BJ (cell line): ENCODE measurements at regions not wholly inside any gene's neighbourhood (a gene's known extent, or its start where the extent isn't known, plus 50 kb on each side); places are given as distances from the start of the nearest gene placed in this dataset.

ENCODE experiments used
- CTCF ChIA-PET: fragments of 350-600 bp; formaldehyde crosslinking; extraction: SDS; loops from one replicate; lab custom pipeline; 2021; ENCODE audit warnings: antibody characterized with exemption, inconsistent platforms; lab: Yijun Ruan, JAX
- POLR2A ChIA-PET: fragments of 300-600 bp; sonication (Branson Sonifier 250); formaldehyde crosslinking; extraction: SDS; loops from one replicate; lab custom pipeline; 2021; ENCODE audit warnings: antibody characterized with exemption; lab: Charles Lee
- DNase-seq: peaks from one replicate; pipeline ENCODE4 v3.0.0-alpha.2; 2011; ENCODE audit warnings: low read depth
- H3K27me3 ChIP-seq: 2 replicates; pipeline ENCODE4 v1.6.0; 2011; ENCODE audit warnings: low read length; ENCODE audit not compliant: control insufficient read depth, insufficient read depth
- H3K36me3 ChIP-seq: 2 replicates; pipeline ENCODE4 v1.5.1; 2011; ENCODE audit warnings: low read length; ENCODE audit not compliant: control insufficient read depth, insufficient read depth
- H3K4me3 ChIP-seq: 2 replicates; pipeline ENCODE4 v1.5.1; 2011; ENCODE audit warnings: low read depth, mild to moderate bottlenecking, control low read depth, low read length
- TF ChIP-seq, protein P1 (sequence below): IDR thresholded peaks from 2 replicates; pipeline ENCODE4 v1.5.1; 2011; ENCODE audit warnings: low read depth, mild to moderate bottlenecking, control low read depth, inconsistent platforms, low read length, moderate library complexity; ENCODE audit not compliant: insufficient read depth

DNA sequence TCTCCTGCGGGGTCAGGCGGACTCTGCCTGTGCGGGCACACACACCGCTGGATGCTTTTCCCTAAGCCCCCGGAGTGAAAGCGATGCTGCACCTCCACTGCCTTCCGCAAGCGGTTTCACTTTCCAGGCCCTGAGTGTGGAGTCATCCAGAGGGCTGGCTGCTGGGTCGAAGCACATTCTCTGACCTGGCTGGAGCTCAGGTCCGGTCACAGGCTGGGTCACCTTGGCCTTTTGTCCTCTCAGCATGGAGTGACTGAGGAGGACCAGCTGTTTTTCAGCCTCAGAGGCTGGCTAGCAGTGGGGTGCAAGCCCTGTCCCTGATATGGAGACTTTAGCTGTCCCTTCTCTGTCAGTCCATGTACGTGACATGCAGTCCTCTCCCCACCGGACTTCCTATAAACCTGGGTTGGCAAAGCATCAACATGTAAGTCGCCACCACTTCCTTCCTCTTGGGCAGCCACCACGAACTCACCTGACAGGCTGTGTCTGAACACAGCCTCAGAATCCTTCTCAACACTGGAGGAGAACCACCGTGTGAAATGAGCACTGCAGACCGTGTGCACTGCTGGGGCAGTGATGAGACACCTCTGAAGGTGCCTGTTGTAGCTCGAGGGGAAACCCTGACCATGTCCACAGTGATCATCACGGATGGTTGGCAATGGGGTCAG lies 51.3 kb downstream of the GADD45G start:
- no peaks in the 10 kb centered on the region for H3K36me3 ChIP-seq
- ChIA-PET CTCF (no interaction called here), POLR2A (no interaction called here)
- no peak for DNase-seq
- H3K27me3 ChIP-seq, result no peaks in the 10 kb centered on the region
- no peak overlapping the region for H3K4me3 ChIP-seq
- TF ChIP-seq, protein P1, sequence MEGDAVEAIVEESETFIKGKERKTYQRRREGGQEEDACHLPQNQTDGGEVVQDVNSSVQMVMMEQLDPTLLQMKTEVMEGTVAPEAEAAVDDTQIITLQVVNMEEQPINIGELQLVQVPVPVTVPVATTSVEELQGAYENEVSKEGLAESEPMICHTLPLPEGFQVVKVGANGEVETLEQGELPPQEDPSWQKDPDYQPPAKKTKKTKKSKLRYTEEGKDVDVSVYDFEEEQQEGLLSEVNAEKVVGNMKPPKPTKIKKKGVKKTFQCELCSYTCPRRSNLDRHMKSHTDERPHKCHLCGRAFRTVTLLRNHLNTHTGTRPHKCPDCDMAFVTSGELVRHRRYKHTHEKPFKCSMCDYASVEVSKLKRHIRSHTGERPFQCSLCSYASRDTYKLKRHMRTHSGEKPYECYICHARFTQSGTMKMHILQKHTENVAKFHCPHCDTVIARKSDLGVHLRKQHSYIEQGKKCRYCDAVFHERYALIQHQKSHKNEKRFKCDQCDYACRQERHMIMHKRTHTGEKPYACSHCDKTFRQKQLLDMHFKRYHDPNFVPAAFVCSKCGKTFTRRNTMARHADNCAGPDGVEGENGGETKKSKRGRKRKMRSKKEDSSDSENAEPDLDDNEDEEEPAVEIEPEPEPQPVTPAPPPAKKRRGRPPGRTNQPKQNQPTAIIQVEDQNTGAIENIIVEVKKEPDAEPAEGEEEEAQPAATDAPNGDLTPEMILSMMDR, result no peak

DNA sequence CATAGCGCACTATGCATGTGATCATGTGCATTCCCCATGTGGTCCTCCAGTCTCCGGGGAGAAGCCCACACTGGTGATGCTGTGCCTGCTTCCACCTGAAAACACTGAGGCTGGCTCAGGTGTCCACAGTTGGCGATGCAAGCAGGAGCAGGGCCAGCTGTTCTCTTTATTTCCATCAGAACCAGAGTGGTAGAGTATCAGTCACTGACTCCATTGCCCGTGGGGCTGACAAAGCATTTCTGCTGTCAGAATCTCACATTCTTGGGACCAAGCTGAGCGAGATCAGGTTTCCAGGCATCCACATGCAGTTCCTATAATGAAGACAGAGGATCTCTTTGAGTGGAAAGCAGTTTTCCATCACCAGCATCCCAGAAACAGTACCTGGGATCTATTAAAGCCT lies 52.5 kb downstream of the GADD45G start:
- POLR2A ChIA-PET, result no interaction called here
- DNase-seq, result no peak
- no peak overlapping the region for H3K4me3 ChIP-seq
- CTCF ChIA-PET, result interaction anchor here (1.3 kb wide), 1 partner anchor 59 kb away, joined by 3 read pairs; no protein-coding TSS in a partner anchor
- no peaks in the 10 kb centered on the region for H3K36me3 ChIP-seq
- H3K27me3 ChIP-seq, result no peaks in the 10 kb centered on the region
- TF ChIP-seq, protein P1, result no peak

DNA sequence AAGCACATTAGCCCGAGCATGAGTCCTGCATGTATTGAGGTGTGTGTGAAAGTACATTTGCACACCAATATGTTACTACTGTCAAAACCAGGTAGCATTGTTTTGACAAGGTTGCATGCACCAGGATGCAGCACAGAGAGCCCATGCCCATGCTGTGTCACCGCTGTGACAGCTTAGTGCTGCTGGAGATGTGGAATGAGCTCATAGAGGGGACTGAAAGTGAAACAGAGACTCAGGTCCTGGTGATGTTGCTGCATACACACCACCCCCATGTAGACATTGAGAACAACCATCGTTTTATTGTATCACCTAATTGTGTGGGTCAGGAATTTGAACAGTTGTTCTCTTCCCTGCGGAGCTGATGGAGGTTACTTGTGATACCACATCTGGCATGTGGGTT lies 53.0 kb downstream of the GADD45G start:
- Histone ChIP-seq H3K27me3 (no peaks in the 10 kb centered on the region), H3K4me3 (no peak overlapping the region), H3K36me3 (no peaks in the 10 kb centered on the region)
- TF ChIP-seq, protein P1, result no peak
- ChIA-PET CTCF (interaction anchor here (1.3 kb wide), 1 partner anchor 60 kb away, joined by 3 read pairs; no protein-coding TSS in a partner anchor), POLR2A (no interaction called here)
- DNase-seq, result no peak

DNA sequence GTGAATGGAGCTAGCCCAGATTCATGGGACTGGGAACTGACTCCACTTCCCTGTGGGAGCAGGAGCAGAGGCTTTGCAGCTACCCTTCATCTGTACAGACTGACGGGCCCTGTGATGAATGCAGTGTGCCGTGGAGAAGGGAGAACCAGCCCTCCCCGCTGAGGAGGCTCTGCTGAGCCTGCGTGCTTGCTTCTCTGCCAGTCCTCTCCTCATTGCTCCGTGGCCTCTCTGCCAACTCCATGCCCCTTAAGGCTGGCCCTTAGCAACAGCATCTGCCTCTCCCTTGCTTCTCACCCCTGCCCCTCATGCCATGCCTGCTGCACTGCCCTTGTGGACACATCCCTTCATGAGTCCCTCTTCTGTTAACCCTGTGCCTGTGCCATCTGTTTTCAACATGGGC lies 53.6 kb downstream of the GADD45G start:
- TF ChIP-seq, protein P1, result no peak
- H3K36me3 ChIP-seq, result no peaks in the 10 kb centered on the region
- no peak for DNase-seq
- no peak overlapping the region for H3K4me3 ChIP-seq
- CTCF ChIA-PET, result no interaction called here
- no peaks in the 10 kb centered on the region for H3K27me3 ChIP-seq
- POLR2A ChIA-PET, result no interaction called here

DNA sequence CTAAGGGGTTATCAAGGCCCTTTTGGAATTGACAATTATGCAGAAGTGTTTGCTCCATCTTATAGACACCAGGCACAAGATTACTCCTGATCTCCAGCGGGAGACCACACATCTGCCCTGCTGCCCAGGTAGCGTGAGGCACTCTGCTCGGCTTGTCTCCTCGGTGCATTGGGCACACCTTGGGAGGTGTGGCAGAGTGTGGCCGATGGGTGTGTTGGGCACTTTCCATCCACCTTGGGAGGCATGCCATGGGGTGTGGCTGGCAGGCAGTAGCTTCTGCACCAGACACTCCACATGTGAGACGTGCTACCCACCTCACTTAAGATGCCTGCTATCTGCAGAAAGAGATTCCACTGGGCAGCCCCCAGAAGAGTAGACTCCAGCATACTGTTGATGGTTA lies 54.1 kb downstream of the GADD45G start:
- no peaks in the 10 kb centered on the region for H3K36me3 ChIP-seq
- DNase-seq, result no peak
- no peak overlapping the region for H3K4me3 ChIP-seq
- POLR2A ChIA-PET, result no interaction called here
- CTCF ChIA-PET, result no interaction called here
- TF ChIP-seq, protein P1, result no peak
- H3K27me3 ChIP-seq, result no peaks in the 10 kb centered on the region
